RCC 7860 (cell line): ENCODE measurements at regions not wholly inside any gene's neighbourhood (a gene's known extent, or its start where the extent isn't known, plus 50 kb on each side); places are given as distances from the start of the nearest gene placed in this dataset.
"Not testable (repeated sequence)": the region's sequence is repeated elsewhere in the genome, so short reads cannot be mapped to it uniquely, and the experiment has no call there.

Experiments used
- DNase-seq: peaks from one replicate; pipeline ENCODE4 v3.0.0-alpha.2; 2015; ENCODE audit warnings: low spot score
- FAIRE-seq: peaks from 2 replicates; lab custom pipeline; 2012; peaks lifted over from hg19 to GRCh38; lab: Jason Lieb, UNC

GRCh38 chr3:22729212-22729611 lies 473.9 kb upstream of the UBE2E2 start:
- no peak for FAIRE-seq
- DNase-seq, result no peak

GRCh38 chr3:22729981-22730380 lies 473.1 kb upstream of the UBE2E2 start:
- no peak for FAIRE-seq
- DNase-seq, result no peak

GRCh38 chr3:22730701-22731100 lies 472.4 kb upstream of the UBE2E2 start:
- FAIRE-seq, result no peak
- no peak for DNase-seq

- DNase-seq, result no peak
- no peak for FAIRE-seq
Measured at GRCh38 chr3:22731901-22732300, 471.2 kb upstream of the UBE2E2 start.

- DNase-seq (no peak), FAIRE-seq (no peak)
Measured at GRCh38 chr3:22732641-22733040, 470.5 kb upstream of the UBE2E2 start.

- DNase-seq (no peak), FAIRE-seq (no peak)
Measured at GRCh38 chr3:22734207-22734606, 468.9 kb upstream of the UBE2E2 start.

- DNase-seq (no peak), FAIRE-seq (no peak)
Measured at GRCh38 chr3:22734756-22735155, 468.4 kb upstream of the UBE2E2 start.

GRCh38 chr3:22735373-22735772 lies 467.8 kb upstream of the UBE2E2 start:
- DNase-seq, result no peak
- no peak for FAIRE-seq

- not testable (repeated sequence) for FAIRE-seq, DNase-seq
Measured at GRCh38 chr3:22743386-22743785, 459.7 kb upstream of the UBE2E2 start.

- no peak for FAIRE-seq
- no peak for DNase-seq
Measured at GRCh38 chr3:22745321-22745720, 457.8 kb upstream of the UBE2E2 start.

GRCh38 chr3:22746221-22746620 lies 456.9 kb upstream of the UBE2E2 start:
- FAIRE-seq (no peak), DNase-seq (no peak)

GRCh38 chr3:22748453-22749045 lies 454.6 kb upstream of the UBE2E2 start:
- DNase-seq (no peak), FAIRE-seq (no peak)

GRCh38 chr3:22759636-22760310 lies 443.4 kb upstream of the UBE2E2 start:
- no peak for FAIRE-seq
- no peak for DNase-seq

- FAIRE-seq, result no peak
- no peak for DNase-seq
Measured at GRCh38 chr3:22765679-22766078, 437.4 kb upstream of the UBE2E2 start.

GRCh38 chr3:22777834-22778233 lies 425.3 kb upstream of the UBE2E2 start:
- no peak for FAIRE-seq
- DNase-seq, result no peak

GRCh38 chr3:22779737-22780136 lies 423.4 kb upstream of the UBE2E2 start:
- no peak for DNase-seq
- no peak for FAIRE-seq

GRCh38 chr3:22792533-22792932 lies 410.6 kb upstream of the UBE2E2 start:
- FAIRE-seq, result no peak

GRCh38 chr3:22795917-22796316 lies 407.2 kb upstream of the UBE2E2 start:
- FAIRE-seq, result no peak
- DNase-seq, result no peak

More at GRCh38 chr3:22792533-22792932, 410.6 kb upstream of the UBE2E2 start:
- no peak for DNase-seq

- no peak for DNase-seq
Measured at GRCh38 chr3:22798461-22798860, 404.7 kb upstream of the UBE2E2 start.

GRCh38 chr3:22819209-22819608 lies 383.9 kb upstream of the UBE2E2 start:
- FAIRE-seq (no peak), DNase-seq (no peak)

More at GRCh38 chr3:22798461-22798860, 404.7 kb upstream of the UBE2E2 start:
- FAIRE-seq, result no peak

GRCh38 chr3:22835041-22835440 lies 368.1 kb upstream of the UBE2E2 start:
- FAIRE-seq (peak; percentile 90), DNase-seq (peak; percentile 64)

GRCh38 chr3:22836131-22836530 lies 367.0 kb upstream of the UBE2E2 start:
- DNase-seq (no peak), FAIRE-seq (no peak)

GRCh38 chr3:22843854-22844253 lies 359.3 kb upstream of the UBE2E2 start:
- FAIRE-seq (no peak), DNase-seq (no peak)
